ENCODE measurements at regions not wholly inside any gene's neighbourhood (a gene's known extent, or its start where the extent isn't known, plus 50 kb on each side); places are given as distances from the start of the nearest gene placed in this dataset.

DNA sequence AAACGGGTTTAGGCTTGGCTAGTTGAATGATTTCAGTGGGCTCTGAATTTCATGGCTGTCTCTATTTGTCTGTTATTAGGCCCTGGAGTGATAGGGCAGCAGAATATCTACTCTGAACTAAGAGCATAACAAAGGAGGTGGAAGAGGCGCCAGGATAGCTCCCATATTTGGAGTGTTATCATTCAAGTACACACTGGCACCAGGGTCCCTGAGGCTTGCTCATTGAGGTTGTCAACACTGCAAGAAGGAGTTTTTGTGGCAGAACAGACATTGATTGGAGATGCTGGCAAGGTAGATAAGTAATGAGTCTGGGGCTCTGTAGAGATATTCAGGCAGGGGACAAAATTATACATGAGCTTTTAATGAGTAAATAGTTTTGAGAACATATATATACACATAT, 1748.4 kb downstream of the MRPL39 start:
- TF ChIP-seq, protein P1, sequence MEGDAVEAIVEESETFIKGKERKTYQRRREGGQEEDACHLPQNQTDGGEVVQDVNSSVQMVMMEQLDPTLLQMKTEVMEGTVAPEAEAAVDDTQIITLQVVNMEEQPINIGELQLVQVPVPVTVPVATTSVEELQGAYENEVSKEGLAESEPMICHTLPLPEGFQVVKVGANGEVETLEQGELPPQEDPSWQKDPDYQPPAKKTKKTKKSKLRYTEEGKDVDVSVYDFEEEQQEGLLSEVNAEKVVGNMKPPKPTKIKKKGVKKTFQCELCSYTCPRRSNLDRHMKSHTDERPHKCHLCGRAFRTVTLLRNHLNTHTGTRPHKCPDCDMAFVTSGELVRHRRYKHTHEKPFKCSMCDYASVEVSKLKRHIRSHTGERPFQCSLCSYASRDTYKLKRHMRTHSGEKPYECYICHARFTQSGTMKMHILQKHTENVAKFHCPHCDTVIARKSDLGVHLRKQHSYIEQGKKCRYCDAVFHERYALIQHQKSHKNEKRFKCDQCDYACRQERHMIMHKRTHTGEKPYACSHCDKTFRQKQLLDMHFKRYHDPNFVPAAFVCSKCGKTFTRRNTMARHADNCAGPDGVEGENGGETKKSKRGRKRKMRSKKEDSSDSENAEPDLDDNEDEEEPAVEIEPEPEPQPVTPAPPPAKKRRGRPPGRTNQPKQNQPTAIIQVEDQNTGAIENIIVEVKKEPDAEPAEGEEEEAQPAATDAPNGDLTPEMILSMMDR (IDR thresholded peaks at IDR 0.05) = no peak
- TF ChIP-seq POLR2A (IDR thresholded peaks at IDR 0.05) = no peak
